WTC11 (cell line): ENCODE measurements at regions not wholly inside any gene's neighbourhood (a gene's known extent, or its start where the extent isn't known, plus 50 kb on each side); places are given as distances from the start of the nearest gene placed in this dataset.

Experiments
- ATAC-seq: fragments of 200-7000 bp; cut with Tn5 transposase; 2 replicates; pipeline ENCODE4 v1.10.0; 2021; ENCODE audit warnings: mild to moderate bottlenecking, moderate library complexity
- CTCF ChIA-PET: fragments of 300-600 bp; sonication (Branson Sonifier 250); formaldehyde crosslinking; loops from one replicate; lab custom pipeline; 2021; ENCODE audit warnings: antibody characterized with exemption; lab: Charles Lee
- POLR2A ChIA-PET: fragments of 350-600 bp; sonication (Branson Sonifier 250); formaldehyde crosslinking; loops from one replicate; lab custom pipeline; 2021; ENCODE audit warnings: antibody characterized with exemption; lab: Charles Lee
- DNase-seq: peaks from one replicate; pipeline ENCODE4 v3.0.0; 2021; ENCODE audit warnings: low spot score
- H3K27ac Mint-ChIP-seq: 2 replicates; pipeline ENCODE4 v1.8.0; 2021; ENCODE audit warnings: mixed read lengths
- H3K27me3 Mint-ChIP-seq: 2 replicates; pipeline ENCODE4 v1.8.0; 2021; ENCODE audit warnings: low read depth, mild to moderate bottlenecking, moderate library complexity, mixed read lengths
- H3K36me3 Mint-ChIP-seq: 2 replicates; pipeline ENCODE4 v1.8.0; 2021; ENCODE audit warnings: mixed read lengths
- H3K4me1 Mint-ChIP-seq: 2 replicates; pipeline ENCODE4 v1.8.0; 2022; ENCODE audit warnings: mixed read lengths
- H3K4me3 Mint-ChIP-seq: 2 replicates; pipeline ENCODE4 v1.8.0; 2021; ENCODE audit warnings: mild to moderate bottlenecking, moderate library complexity, mixed read lengths
- H3K9me3 Mint-ChIP-seq: 2 replicates; pipeline ENCODE4 v1.8.0; 2021; ENCODE audit warnings: mixed read lengths
- OVOL2 ChIP-seq: fragments of 250-450 bp; sonication (Bioruptor Pico); IDR thresholded peaks from 2 replicates; pipeline ENCODE4 v1.9.0; 2021; ENCODE audit warnings: mild to moderate bottlenecking, borderline replicate concordance
- TEAD1 ChIP-seq: sonication (generic); formaldehyde crosslinking; IDR thresholded peaks from 2 replicates; pipeline ENCODE4 v1.8.0; 2022; ENCODE audit warnings: mild to moderate bottlenecking, missing genetic modification reagents
- ZNF138 ChIP-seq: sonication (generic); formaldehyde crosslinking; conservative IDR thresholded peaks from 2 replicates; pipeline ENCODE4 v1.8.1; 2022; ENCODE audit warnings: mild to moderate bottlenecking, moderate library complexity, missing genetic modification reagents
- ZNF219 ChIP-seq: sonication (generic); formaldehyde crosslinking; IDR thresholded peaks from 2 replicates; pipeline ENCODE4 v1.8.0; 2023; ENCODE audit warnings: missing genetic modification reagents, mild to moderate bottlenecking, borderline replicate concordance
- ZNF416 ChIP-seq: fragments of 250-450 bp; sonication (Bioruptor Pico); IDR thresholded peaks from 2 replicates; pipeline ENCODE4 v1.9.0; 2021; ENCODE audit warnings: mild to moderate bottlenecking, inconsistent platforms
- TF ChIP-seq, protein P1 (sequence below): fragments of 200-600 bp; IDR thresholded peaks from 2 replicates; pipeline ENCODE4 v1.8.0; 2022; ENCODE audit warnings: antibody characterized with exemption
- TF ChIP-seq, protein P2 (sequence below): sonication (generic); formaldehyde crosslinking; IDR thresholded peaks from 2 replicates; pipeline ENCODE4 v1.8.1; 2023; ENCODE audit warnings: mild to moderate bottlenecking, missing genetic modification reagents, borderline replicate concordance
- TF ChIP-seq, protein P3 (sequence below): sonication (generic); formaldehyde crosslinking; IDR thresholded peaks from 2 replicates; pipeline ENCODE4 v1.8.0; 2023; ENCODE audit warnings: missing genetic modification reagents
- TF ChIP-seq, protein P4 (sequence below): fragments of 250-450 bp; sonication (Bioruptor Pico); IDR thresholded peaks from 2 replicates; pipeline ENCODE4 v1.9.0; 2021; ENCODE audit warnings: mild to moderate bottlenecking
- TF ChIP-seq, protein P5 (sequence below): sonication (generic); formaldehyde crosslinking; IDR thresholded peaks from 2 replicates; pipeline ENCODE4 v1.8.1; 2023; ENCODE audit warnings: mild to moderate bottlenecking, missing genetic modification reagents
- TF ChIP-seq, protein P6 (sequence below): sonication (generic); formaldehyde crosslinking; IDR thresholded peaks from 2 replicates; pipeline ENCODE4 v1.8.0; 2023; ENCODE audit warnings: mild to moderate bottlenecking, missing genetic modification reagents

DNA sequence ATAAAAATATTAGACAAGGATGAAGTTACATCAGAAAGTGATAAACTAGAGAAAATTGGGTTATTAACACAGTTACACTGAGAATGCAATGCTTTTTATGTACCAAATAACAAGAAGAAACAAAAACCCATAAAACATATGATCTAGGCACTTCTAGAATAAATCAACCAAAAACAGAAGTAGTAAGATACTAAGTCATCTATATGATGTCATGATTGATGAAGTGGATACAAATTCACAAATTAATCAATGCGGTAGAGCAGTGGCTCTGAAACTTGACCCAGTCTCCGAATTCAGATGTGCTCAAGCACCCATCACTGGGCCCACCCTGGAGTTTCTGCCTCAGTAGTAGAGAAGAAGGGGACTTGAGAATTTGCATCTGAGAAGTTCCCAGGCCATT is 112.1 kb upstream of the SSTR4 start:
- ChIA-PET CTCF (no interaction called here), POLR2A (no interaction called here)
- Mint-ChIP-seq H3K9me3 (no peaks in the 10 kb centered on the region), H3K27ac (no peak overlapping the region), H3K4me1 (peaks cover 12% of the 10 kb centered on the region), H3K36me3 (no peaks in the 10 kb centered on the region), H3K4me3 (no peak overlapping the region), H3K27me3 (no peaks in the 10 kb centered on the region; the same call in 1 of the 2 replicates)
- DNase-seq (no peak), ATAC-seq (no peak)
- TF ChIP-seq, protein P1, sequence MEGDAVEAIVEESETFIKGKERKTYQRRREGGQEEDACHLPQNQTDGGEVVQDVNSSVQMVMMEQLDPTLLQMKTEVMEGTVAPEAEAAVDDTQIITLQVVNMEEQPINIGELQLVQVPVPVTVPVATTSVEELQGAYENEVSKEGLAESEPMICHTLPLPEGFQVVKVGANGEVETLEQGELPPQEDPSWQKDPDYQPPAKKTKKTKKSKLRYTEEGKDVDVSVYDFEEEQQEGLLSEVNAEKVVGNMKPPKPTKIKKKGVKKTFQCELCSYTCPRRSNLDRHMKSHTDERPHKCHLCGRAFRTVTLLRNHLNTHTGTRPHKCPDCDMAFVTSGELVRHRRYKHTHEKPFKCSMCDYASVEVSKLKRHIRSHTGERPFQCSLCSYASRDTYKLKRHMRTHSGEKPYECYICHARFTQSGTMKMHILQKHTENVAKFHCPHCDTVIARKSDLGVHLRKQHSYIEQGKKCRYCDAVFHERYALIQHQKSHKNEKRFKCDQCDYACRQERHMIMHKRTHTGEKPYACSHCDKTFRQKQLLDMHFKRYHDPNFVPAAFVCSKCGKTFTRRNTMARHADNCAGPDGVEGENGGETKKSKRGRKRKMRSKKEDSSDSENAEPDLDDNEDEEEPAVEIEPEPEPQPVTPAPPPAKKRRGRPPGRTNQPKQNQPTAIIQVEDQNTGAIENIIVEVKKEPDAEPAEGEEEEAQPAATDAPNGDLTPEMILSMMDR, result no peak

DNA sequence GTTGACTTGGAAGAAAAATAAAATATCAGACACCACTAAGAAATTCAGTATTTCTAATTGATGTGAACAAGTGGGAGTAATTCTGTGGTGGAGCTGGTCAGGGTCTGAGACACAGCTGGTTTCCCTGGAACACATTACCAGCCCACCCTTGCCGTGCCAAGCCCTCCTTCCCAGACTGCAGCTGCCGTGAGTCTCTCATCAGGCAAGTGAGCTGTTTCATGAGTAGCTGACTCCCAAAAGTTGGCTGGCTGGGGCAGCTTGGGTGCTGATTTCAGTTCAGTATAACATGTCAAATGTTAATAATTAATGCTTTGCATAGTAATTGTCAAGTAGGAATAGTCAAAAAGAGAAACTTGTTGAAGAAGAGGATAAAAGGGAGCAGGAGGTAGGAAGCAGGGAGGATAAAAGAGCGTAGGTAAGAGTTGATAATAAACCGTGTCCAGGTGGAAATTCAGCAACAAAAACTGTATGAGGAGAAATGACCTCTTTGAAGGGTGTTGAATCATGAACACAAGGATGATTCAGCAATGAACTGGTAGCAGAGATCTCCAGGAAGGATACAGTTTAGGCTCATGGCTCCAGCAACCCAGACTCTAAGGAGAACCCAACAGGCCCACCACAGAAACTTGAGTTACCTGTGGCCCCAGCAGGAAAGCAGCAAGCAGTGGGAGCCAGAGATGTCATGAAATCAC is 110.9 kb upstream of the SSTR4 start:
- ATAC-seq, result no peak
- no peak overlapping the region for H3K4me3 Mint-ChIP-seq
- CTCF ChIA-PET, result interaction anchor here (1.2 kb wide), 1 partner anchor 232 kb away, joined by 4 read pairs; no protein-coding TSS in a partner anchor

More for the DNA sequence above, 110.9 kb upstream of the SSTR4 start:
- H3K4me1 Mint-ChIP-seq, result peaks cover 10% of the 10 kb centered on the region
- DNase-seq, result no peak
- no peaks in the 10 kb centered on the region; the same call in 1 of the 2 replicates for H3K27me3 Mint-ChIP-seq
- no peaks in the 10 kb centered on the region for H3K36me3 Mint-ChIP-seq
- POLR2A ChIA-PET, result no interaction called here
- TF ChIP-seq ZNF416 (CRISPR knock-in tag) (no peak), OVOL2 (CRISPR knock-in tag) (no peak), ZNF138 (CRISPR knock-in tag) (no peak), ZNF219 (CRISPR knock-in tag) (no peak), TEAD1 (no peak)
- TF ChIP-seq, protein P2, sequence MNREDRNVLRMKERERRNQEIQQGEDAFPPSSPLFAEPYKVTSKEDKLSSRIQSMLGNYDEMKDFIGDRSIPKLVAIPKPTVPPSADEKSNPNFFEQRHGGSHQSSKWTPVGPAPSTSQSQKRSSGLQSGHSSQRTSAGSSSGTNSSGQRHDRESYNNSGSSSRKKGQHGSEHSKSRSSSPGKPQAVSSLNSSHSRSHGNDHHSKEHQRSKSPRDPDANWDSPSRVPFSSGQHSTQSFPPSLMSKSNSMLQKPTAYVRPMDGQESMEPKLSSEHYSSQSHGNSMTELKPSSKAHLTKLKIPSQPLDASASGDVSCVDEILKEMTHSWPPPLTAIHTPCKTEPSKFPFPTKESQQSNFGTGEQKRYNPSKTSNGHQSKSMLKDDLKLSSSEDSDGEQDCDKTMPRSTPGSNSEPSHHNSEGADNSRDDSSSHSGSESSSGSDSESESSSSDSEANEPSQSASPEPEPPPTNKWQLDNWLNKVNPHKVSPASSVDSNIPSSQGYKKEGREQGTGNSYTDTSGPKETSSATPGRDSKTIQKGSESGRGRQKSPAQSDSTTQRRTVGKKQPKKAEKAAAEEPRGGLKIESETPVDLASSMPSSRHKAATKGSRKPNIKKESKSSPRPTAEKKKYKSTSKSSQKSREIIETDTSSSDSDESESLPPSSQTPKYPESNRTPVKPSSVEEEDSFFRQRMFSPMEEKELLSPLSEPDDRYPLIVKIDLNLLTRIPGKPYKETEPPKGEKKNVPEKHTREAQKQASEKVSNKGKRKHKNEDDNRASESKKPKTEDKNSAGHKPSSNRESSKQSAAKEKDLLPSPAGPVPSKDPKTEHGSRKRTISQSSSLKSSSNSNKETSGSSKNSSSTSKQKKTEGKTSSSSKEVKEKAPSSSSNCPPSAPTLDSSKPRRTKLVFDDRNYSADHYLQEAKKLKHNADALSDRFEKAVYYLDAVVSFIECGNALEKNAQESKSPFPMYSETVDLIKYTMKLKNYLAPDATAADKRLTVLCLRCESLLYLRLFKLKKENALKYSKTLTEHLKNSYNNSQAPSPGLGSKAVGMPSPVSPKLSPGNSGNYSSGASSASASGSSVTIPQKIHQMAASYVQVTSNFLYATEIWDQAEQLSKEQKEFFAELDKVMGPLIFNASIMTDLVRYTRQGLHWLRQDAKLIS (CRISPR knock-in tag), result no peak
- TF ChIP-seq, protein P3, sequence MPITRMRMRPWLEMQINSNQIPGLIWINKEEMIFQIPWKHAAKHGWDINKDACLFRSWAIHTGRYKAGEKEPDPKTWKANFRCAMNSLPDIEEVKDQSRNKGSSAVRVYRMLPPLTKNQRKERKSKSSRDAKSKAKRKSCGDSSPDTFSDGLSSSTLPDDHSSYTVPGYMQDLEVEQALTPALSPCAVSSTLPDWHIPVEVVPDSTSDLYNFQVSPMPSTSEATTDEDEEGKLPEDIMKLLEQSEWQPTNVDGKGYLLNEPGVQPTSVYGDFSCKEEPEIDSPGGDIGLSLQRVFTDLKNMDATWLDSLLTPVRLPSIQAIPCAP (CRISPR knock-in tag), result no peak
- TF ChIP-seq, protein P1, result no peak
- TF ChIP-seq, protein P4, sequence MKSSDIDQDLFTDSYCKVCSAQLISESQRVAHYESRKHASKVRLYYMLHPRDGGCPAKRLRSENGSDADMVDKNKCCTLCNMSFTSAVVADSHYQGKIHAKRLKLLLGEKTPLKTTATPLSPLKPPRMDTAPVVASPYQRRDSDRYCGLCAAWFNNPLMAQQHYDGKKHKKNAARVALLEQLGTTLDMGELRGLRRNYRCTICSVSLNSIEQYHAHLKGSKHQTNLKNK (CRISPR knock-in tag), result no peak
- TF ChIP-seq, protein P5, sequence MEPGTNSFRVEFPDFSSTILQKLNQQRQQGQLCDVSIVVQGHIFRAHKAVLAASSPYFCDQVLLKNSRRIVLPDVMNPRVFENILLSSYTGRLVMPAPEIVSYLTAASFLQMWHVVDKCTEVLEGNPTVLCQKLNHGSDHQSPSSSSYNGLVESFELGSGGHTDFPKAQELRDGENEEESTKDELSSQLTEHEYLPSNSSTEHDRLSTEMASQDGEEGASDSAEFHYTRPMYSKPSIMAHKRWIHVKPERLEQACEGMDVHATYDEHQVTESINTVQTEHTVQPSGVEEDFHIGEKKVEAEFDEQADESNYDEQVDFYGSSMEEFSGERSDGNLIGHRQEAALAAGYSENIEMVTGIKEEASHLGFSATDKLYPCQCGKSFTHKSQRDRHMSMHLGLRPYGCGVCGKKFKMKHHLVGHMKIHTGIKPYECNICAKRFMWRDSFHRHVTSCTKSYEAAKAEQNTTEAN (CRISPR knock-in tag), result no peak
- TF ChIP-seq, protein P6, sequence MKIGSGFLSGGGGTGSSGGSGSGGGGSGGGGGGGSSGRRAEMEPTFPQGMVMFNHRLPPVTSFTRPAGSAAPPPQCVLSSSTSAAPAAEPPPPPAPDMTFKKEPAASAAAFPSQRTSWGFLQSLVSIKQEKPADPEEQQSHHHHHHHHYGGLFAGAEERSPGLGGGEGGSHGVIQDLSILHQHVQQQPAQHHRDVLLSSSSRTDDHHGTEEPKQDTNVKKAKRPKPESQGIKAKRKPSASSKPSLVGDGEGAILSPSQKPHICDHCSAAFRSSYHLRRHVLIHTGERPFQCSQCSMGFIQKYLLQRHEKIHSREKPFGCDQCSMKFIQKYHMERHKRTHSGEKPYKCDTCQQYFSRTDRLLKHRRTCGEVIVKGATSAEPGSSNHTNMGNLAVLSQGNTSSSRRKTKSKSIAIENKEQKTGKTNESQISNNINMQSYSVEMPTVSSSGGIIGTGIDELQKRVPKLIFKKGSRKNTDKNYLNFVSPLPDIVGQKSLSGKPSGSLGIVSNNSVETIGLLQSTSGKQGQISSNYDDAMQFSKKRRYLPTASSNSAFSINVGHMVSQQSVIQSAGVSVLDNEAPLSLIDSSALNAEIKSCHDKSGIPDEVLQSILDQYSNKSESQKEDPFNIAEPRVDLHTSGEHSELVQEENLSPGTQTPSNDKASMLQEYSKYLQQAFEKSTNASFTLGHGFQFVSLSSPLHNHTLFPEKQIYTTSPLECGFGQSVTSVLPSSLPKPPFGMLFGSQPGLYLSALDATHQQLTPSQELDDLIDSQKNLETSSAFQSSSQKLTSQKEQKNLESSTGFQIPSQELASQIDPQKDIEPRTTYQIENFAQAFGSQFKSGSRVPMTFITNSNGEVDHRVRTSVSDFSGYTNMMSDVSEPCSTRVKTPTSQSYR (CRISPR knock-in tag), result no peak
- no peaks in the 10 kb centered on the region for H3K9me3 Mint-ChIP-seq
- H3K27ac Mint-ChIP-seq, result no peak overlapping the region
